ENCODE measurements at regions not wholly inside any gene's neighbourhood (a gene's known extent, or its start where the extent isn't known, plus 50 kb on each side); places are given as distances from the start of the nearest gene placed in this dataset.

DNA sequence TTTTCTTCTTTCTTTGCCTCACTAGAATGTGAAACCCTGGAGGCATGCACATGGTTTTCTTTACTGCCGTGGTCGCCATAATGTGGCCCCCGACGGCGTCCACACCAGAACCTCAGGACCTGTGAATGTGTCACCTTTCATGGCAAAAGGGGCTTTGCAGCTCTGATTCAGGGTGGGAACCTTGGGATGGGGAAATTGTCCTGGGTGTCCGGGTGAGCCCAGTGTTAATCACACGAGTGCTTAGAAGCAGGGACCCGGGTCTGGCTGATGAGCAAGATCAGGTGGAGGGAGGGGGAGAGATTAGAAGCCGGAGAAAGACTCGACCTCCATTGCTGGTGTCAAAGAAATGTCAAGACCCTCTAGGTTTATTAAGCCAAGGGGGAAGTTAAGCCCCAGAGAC, 74.7 kb upstream of the SHISAL1 start:
- DNase-seq (ENCODE audit: low read depth): no peak

DNA sequence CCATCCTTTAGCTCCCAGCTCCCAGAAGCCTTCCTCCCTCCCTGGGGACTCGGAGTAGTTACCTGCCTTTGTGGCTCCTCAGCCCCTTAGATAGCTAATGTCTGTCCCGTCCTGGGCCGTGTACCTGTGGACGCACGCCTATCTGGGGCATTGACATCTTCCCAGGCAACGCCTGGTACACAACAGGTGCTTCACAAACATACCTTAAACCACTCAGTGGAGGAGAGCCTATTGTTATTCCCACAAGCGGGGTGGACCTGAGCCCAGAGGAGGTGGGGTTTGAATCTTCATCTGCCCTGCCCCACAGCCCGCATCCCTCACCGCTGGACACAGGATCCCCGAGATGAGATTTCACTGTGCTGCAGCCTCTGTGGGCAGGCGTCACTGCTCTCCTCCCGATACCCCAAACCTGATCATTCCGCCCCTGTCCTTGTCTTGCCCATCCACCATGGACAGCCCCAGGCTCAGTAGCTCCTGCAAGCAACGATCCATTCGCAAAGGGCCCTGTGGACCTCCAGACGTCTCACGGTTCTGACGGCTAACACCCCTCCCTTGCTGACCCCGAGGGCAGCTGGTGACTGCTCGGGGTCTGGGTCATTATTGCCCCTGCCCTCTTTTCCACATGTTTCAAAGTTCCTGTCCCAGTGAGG, 73.8 kb upstream of the SHISAL1 start:
- DNase-seq (ENCODE audit: low read depth): no peak

DNA sequence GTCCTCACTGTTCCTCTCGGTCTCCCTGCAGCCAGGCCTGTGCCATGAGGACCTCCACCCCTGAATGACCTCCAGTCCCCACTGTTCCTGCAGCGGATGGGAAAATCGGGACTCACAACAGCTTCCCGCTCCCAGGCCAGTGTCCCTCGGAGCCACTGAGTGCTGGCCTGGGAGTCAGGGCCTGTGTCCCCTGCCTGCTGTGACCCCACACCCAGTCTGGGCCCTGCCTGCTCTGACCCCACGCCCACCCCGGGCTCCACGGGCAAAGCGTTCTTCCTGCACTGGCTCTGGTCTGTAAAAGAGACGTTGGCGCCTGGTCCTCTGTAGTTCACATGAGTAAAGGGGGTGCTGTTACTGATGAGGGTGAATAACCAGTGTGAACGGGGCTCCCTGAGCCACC, 73.0 kb upstream of the SHISAL1 start:
- DNase-seq (ENCODE audit: low read depth): no peak

DNA sequence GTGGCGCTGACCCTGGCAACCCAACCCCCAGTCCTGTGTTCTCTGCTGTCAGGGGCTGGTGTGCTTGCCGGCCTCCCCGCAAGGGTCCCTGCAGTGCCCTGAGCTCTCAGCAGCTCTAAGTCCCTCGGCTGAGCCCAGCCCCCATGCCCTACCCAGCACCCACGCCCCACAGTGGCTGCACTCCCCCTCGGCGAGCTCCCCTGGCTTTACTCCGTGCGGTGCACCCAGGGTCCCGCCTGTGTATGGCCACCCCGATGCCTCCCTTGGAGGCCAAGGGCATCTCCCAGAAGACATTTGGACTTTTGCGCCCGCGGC, 72.5 kb upstream of the SHISAL1 start:
- no peak for DNase-seq (ENCODE audit: low read depth)

DNA sequence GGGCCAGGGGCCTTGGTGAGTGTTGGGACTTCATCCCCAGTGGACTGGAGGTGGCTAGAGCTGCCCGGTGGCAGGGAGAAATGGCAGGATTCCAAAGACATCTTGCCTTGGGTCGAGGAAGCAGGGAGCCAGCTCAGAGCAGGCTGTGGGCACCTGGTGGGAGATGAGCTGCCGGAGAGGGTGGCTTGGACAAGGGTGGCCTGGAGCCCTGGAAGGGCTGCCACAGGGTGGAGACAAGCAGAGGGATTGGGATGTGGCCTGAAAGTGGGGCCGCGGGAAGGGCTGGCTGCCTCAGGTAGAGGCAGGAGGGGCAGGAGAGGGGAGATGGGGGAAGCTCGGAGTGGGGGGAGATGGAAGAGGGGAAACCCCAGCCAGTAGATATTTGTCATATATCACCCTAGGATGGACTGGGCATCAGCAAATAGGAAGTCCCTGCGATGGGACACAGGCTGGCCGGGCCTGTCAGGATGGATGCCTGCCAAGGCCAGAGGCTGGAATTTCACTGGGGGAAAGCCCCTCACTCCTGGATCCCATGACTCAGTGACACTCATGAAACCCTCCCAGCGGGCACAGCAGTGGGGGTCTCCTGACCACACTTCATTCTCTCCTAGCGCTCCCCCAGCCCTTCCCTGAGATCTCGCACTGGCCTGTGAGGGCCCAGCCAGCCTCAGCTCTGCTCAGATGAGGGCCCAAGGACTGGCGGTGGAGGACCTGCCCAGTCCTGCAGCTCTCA, 72.0 kb upstream of the SHISAL1 start:
- no peak for DNase-seq (ENCODE audit: low read depth)

DNA sequence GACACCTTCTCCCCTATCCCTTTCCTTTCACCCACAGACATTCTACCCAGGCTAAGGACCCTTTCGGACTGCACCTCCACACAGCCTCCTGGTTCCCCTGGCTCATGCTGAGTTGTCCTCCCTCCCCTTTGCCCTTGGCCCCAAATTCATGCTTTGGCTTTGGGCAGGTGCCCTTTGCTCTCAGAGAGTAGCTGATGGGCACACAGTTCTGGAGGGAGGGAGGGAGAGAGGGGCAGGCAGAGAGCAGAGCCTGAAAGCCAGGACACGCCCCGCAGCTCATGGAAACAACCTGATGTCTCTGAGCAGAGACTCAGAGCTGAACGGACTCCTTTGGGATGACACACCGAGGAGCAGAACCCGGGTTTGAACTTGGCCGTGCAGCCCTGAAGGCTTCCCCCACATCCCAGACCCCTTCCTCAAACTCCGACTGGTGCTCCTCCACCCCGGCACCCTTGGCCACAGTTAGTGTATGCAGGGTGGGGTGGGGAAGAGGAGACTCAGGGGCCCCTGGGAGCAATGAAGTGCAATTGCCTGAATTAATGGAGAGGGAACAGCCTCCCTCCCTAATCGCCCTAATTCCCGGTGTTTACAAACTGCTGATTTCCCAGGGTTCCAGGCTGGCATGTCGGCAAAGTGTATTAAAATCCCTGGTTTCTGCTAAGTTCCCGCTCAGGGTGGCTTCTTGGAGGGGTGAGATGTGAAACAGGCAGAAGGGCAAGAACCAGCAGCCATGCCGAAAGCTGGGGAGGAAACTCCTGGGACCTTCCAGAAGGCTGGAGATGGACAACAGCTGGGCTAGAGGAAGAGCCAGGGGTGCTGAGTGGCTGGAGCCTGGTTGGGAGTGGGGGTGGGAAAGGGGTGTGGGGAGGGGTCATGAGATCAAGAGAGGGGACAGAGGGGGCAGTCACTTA, 71.2 kb upstream of the SHISAL1 start:
- DNase-seq (ENCODE audit: low read depth): no peak

DNA sequence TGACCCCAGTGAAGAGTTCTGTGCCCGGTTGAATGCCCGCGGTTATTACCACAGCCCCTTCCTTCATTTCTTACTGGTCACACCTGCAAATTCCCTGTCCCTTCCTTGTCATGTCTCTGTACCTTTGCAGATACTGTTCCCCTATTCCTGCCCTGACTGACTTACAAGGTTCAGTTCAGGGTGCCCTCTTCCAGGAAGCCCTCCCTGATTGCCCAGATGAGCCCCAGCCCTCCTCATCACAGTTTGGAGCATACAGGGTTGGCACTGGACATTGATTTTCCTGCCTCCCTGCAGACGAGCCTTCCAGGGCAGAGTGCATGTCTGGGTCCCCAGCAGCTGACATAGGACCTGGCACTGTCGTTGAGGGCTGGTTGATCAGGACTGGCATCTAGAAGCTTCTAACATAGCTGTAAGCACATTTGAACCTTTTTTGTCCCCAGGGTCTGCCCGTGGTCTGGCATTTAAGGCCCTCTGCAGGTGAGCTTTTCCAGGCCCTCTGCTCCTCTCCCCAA, 70.4 kb upstream of the SHISAL1 start:
- no peak for DNase-seq (ENCODE audit: low read depth)

DNA sequence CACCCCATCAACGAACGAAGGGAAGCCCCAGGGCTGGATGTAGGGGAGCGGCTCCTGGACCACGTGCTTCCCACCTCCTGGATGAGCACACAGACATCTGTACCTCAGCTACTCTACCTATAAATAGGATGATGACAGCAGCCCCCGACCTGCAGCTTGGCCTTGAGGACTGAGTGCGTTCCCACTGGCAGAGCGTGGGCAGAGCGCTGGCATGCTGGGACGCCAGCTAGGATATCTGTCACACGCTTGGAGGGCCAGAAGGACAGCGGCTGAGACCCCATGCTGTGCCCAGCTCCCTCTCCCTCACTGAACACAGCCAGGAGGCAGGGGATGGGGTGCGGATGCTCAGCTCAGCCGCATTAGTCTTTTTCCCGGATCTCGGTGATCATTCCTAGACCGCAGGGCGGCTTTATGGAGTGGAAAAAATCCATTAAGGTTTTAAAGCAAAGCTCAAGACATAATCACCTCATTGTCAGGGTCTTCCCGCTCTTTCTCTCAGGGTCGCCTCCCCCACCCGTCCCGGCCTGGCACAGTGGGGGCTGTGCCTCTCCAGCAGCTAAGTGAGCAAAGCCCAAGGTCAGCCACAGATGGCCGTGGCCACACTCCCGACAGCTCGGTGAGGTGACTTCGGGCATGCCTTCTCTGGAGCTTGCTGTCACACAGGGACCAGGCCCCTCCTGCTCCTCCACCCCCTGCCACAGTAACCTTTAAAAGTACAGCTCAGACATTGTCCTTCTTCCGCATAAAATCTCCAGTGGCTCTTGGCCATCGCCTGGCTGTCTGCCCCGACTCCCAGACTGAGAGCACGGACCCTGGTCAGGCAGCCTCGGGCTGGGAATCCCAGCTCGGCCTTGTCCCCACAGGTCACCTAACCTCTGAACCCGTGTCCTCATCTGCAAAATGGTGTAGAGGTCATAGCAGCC, 69.6 kb upstream of the SHISAL1 start:
- no peak for DNase-seq (ENCODE audit: low read depth)

DNA sequence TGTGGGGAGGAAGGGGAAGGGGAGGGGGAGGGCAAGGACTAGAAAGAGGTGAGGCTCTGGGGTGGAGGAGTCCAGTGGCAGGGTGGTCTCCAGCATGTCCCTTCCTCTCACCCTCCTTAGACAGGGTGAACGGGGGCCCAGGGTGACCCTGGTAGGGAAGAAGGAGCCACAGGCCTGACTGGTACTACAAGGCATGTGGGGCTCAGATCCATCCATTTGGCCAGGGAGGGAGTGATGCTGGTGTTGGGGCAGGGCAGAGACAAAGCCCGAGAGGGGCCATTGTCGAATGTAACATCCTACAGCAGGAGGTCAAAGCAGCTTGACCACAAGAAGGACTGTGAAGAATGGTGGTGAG, 69.0 kb upstream of the SHISAL1 start:
- no peak for DNase-seq (ENCODE audit: low read depth)

DNA sequence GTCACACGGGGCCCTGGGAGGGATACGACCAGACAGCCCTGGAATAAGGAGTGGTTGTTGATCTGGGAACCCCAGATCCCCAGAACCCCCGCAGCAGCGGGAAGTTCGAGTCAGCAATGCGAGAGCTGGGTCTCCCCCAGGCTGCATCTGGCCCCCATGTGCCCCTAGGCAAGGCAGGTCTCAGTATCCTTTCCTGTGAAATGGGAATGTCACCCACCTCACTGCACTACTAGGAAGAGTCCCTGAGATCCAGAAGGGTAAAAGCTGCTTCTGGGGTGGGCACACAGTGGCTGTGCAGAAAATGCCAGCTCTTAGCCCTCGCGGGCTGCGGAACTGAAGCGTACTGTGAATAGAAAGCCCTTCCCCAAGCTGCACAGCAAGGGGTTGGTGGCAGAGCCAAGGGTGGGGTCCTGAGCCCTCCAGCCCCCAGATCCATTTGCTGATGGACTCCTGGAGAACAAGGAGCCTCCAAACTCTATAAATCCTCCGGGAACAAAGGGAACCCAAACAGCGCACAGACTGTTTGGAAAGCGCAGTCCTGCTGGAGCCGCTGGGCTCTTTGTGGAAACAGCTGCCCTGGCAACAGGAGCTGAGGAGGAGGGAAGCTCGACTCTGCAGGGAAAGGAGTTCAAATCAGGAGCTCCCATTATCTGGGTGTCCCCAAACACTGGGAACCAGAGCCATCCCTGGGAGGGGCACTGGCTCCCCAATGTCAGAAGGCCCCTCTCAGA, 68.2 kb upstream of the SHISAL1 start:
- DNase-seq (ENCODE audit: low read depth): no peak

DNA sequence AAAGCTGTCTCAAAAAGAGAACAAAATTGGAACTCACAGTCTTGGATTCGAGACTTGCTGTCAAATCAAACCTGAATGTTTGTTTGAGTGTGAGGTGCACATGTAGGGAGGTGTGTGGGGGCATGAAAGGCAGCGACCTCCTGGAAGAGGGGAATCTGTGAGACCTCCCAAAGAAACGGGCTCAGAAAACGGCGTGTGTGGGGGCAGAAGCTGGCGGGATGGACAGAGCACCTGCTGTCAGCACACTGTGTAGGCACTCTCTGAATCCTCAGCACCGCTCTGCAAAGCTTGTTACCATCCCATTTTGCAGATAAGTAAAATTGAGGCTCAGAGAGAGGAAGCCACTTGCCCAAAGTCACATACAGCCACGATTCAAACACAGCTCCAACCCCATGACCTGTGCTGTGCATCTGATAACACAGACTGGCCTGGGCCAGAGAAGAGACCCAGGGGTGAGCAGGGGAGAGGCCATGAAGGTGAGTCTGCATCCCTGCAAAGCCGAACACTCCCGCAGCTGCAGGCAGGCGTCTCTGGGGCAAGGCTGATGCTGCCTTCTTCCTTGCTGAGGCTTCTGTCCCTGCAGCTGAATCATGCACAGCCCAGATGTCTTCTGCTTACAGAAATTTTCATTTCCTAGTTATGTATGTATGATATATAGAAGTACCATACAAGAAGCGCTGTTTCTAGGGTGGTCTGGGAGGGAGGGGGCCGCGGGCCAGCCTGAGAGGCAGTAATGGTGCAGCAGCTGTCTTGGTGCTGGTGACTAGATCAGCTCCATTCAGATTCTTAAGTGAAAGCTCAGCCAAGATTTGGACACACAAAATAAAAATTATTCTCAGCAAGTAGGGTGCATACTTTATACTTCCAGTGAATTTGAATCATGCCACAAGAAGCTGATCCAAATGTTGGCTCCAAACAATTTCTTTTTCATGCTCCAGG, 67.3 kb upstream of the SHISAL1 start:
- no peak for DNase-seq (ENCODE audit: low read depth)

DNA sequence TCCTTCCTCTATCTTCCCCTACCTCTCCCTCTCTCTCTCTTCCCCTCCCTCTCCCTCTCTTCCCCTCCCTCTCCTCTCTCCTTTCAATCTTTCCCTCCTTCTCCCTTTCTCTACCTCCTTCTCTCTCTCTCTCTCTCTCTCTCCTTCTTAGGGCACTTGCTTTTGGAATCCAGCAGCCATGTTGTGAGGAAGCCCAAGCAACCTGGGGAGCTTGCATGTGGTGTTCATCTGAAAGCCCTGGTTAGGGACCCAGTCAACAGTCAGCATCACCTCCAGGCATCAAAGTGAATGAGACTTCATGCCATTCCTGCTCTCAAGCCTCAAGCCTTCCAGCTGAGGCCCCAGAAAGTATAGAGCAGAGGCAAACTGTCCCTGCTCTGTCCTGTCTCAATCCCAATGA, 65.6 kb upstream of the SHISAL1 start:
- DNase-seq (ENCODE audit: low read depth): no peak

DNA sequence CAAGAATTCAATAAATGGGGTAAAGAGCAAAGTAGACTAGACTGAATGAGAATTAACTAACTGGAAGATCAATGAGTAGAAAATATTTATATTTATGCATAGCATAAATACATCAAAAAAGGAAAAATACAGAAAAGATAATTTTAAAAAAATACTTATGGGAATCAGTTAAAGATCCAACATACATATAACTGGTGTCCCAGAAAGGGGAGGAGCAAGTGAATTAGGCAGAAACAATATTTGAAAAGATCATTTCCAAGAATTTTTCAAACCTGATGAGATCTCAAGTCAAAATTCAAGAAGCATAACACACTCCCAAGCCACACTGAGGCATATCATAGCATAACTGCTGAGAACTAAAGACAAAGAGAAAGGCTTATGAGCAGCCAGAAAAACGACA, 62.7 kb upstream of the SHISAL1 start:
- DNase-seq (ENCODE audit: low read depth): no peak

DNA sequence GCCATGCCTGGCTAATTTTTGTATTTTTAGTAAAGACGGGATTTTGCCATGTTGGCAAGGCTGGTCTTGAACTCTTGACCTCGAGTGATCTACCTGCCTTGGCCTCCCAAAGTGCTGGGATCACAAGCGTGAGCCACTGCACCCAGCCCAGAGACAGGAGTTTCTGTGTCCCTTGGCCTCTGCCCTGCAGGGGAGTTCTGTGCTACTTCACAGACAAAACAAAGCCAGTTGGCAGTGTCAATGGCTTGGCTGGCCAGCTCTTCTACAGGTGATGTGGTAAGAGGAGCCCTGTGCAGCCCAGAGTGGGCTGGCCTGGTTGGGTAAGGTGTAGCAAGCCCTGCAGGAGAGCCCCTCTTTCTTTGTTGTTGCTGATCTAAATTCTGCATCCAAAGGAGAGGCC, 60.5 kb upstream of the SHISAL1 start:
- DNase-seq (ENCODE audit: low read depth): no peak

DNA sequence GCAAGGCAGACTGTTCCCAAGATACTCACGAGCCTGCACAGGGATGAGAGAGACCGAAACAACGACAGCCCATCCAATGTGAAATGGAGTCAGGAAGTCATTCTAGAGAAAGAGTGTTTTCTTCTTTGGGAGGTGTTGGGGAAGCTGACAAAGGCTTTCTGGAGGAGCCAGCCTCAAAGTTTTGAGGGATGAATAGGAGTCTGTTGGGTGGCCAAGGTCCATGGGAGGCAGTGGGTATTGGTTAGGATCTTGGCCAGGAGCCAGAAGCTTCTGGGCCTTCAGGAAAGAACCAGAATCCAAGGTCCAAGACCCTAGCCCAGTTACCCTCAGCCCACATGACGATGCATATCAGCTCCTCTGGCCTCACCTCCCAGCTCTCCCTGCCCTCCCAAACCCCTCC, 59.9 kb upstream of the SHISAL1 start:
- no peak for DNase-seq (ENCODE audit: low read depth)

DNA sequence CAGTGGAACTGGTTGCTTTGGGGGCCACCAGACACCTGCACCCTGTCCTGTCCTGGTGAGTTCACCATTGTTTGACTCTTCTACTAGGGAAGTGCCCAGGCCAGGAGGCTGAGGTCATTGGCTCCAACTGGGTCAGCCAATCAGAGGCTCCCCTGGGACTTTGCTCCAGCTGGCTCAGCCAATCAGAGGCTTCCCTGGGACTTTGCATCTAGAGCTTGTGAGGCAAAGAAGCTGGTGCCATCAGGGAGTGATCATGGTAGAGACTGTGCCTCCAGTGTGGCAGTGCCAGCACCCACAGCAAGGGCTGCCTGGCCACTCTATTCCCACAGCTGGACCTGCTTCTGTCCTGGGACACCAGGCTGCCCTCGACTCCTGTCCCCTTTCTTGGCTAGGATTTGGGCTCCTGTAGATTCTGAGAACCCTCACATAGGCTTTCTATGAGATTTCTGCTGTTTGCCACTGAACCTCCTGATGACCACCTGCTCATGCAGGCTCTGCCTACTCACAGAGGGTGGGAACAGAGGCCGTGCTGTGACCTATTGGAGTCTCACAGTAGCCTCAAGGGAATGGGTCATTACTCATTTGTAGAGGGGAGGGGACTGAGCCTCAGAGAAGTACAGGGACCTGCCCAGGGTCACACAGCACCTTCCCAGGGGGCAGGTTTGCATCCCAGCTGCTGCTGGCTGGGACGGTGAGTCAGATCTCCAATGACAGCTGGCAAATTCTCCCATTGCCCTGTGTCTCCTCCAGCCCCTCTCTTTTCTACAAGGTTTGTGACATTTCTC, 59.2 kb upstream of the SHISAL1 start:
- DNase-seq (ENCODE audit: low read depth): peak; percentile 76

DNA sequence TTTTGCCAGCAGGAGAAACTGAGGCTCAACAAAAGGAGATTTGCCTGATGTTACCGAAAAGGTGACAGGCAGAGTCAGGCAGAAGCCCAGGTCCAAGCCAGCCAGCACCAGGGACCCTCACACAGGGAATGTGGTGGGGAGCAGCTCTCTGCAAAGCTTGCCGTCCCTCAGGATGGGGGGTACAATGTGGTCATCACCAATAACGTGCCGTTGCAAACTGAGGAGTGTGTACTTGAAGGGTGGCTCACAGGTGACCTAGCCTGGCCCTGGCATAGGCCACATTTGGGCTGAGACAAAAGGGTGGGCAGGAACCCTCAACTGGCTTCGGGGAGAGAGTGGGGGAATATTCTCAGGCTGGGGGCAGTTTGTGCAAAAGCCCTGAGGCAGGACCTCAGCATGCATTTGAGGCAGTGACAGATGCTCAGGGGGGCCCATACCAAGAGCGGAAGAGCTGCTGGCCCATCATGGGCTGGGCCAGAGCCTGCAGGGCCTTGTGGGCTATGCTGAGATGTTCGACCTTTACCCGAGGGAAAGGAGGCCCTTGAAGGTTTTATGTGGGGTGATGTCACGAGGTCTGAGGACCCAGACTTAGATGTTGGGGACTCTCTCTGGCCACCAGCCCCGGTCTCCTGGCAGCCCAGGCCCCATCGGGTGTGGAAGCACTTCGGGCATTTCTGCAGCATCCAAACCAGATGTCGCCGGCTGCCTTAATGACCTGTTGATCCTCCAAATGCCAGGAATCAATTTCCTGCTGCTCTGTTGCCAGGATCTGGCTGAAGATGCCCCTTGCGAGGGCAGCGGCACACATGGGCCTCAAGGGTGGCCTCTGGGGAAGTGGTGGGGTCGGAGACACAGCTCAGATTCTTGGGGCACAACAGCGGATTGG, 57.4 kb upstream of the SHISAL1 start:
- no peak for DNase-seq (ENCODE audit: low read depth)

DNA sequence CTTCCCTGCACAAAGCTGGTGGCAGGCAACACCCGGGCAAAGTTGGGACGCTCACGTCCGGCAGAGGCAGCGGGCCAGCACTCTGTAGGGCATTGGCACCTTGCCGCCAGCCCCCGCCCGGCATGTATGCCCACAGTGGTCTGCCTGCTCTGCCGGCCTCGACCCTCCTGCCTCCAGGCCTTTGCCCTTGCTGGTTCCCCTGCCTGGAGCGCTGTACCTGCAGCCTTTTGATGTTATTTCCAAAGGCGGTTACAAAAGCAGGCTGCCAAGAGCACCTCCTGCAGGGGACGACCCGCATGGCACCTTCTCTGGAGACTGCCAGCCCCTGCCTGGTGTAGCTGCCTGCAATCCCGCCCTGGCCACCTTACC, 56.5 kb upstream of the SHISAL1 start:
- no peak for DNase-seq (ENCODE audit: low read depth)

Data from LHCN-M2 (cell line).